ENCODE measurements at regions not wholly inside any gene's neighbourhood (a gene's known extent, or its start where the extent isn't known, plus 50 kb on each side); places are given as distances from the start of the nearest gene placed in this dataset.
"Not testable (repeated sequence)": the region's sequence is repeated elsewhere in the genome, so short reads cannot be mapped to it uniquely, and the experiment has no call there.

- TF ChIP-seq ZNF274 (IDR thresholded peaks at IDR 0.05; ENCODE audit: low read depth, low read length) = no peak
- no peak overlapping the region for H3K4me3 ChIP-seq (ENCODE audit: low read length)
Observed at GRCh38 chr4:43089730-43090129, 197.2 kb downstream of the GRXCR1 start.

- no peak for TF ChIP-seq ZNF274 (IDR thresholded peaks at IDR 0.05; ENCODE audit: low read depth, low read length)
- H3K4me3 ChIP-seq (ENCODE audit: low read length) = no peak overlapping the region
Observed at GRCh38 chr4:43103048-43103447, 210.5 kb downstream of the GRXCR1 start.

- H3K4me3 ChIP-seq (ENCODE audit: low read length) = no peak overlapping the region
- no peak for TF ChIP-seq ZNF274 (IDR thresholded peaks at IDR 0.05; ENCODE audit: low read depth, low read length)
Observed at GRCh38 chr4:43112139-43112538, 219.6 kb downstream of the GRXCR1 start.

GRCh38 chr4:43113196-43113595 is 220.7 kb downstream of the GRXCR1 start:
- TF ChIP-seq ZNF274 (IDR thresholded peaks at IDR 0.05; ENCODE audit: low read depth, low read length) = no peak
- no peak overlapping the region for H3K4me3 ChIP-seq (ENCODE audit: low read length)

- no peak overlapping the region for H3K4me3 ChIP-seq (ENCODE audit: low read length)
- no peak for TF ChIP-seq ZNF274 (IDR thresholded peaks at IDR 0.05; ENCODE audit: low read depth, low read length)
Observed at GRCh38 chr4:43126595-43126994, 234.1 kb downstream of the GRXCR1 start.

- H3K4me3 ChIP-seq (ENCODE audit: low read length) = no peak overlapping the region
- TF ChIP-seq ZNF274 (IDR thresholded peaks at IDR 0.05; ENCODE audit: low read depth, low read length) = no peak
Observed at GRCh38 chr4:43130228-43131021, 237.9 kb downstream of the GRXCR1 start.

- H3K4me3 ChIP-seq (ENCODE audit: low read length) = no peak overlapping the region
- no peak for TF ChIP-seq ZNF274 (IDR thresholded peaks at IDR 0.05; ENCODE audit: low read depth, low read length)
Observed at GRCh38 chr4:43132010-43132582, 239.6 kb downstream of the GRXCR1 start.

- no peak overlapping the region for H3K4me3 ChIP-seq (ENCODE audit: low read length)
- no peak for TF ChIP-seq ZNF274 (IDR thresholded peaks at IDR 0.05; ENCODE audit: low read depth, low read length)
Observed at GRCh38 chr4:43133566-43133965, 241.1 kb downstream of the GRXCR1 start.

GRCh38 chr4:43136752-43137151 is 244.2 kb downstream of the GRXCR1 start:
- TF ChIP-seq ZNF274 (IDR thresholded peaks at IDR 0.05; ENCODE audit: low read depth, low read length) = no peak
- no peak overlapping the region for H3K4me3 ChIP-seq (ENCODE audit: low read length)

GRCh38 chr4:43146198-43146597 is 253.7 kb downstream of the GRXCR1 start:
- no peak for TF ChIP-seq ZNF274 (IDR thresholded peaks at IDR 0.05; ENCODE audit: low read depth, low read length)
- no peak overlapping the region for H3K4me3 ChIP-seq (ENCODE audit: low read length)

GRCh38 chr4:43148481-43148880 is 256.0 kb downstream of the GRXCR1 start:
- H3K4me3 ChIP-seq (ENCODE audit: low read length) = no peak overlapping the region
- TF ChIP-seq ZNF274 (IDR thresholded peaks at IDR 0.05; ENCODE audit: low read depth, low read length) = no peak

- no peak for TF ChIP-seq ZNF274 (IDR thresholded peaks at IDR 0.05; ENCODE audit: low read depth, low read length)
- H3K4me3 ChIP-seq (ENCODE audit: low read length) = no peak overlapping the region
Observed at GRCh38 chr4:43163101-43163792, 270.7 kb downstream of the GRXCR1 start.

GRCh38 chr4:43189741-43190140 is 297.2 kb downstream of the GRXCR1 start:
- no peak overlapping the region for H3K4me3 ChIP-seq (ENCODE audit: low read length)

GRCh38 chr4:43212576-43212975 is 320.1 kb downstream of the GRXCR1 start:
- H3K4me3 ChIP-seq (ENCODE audit: low read length) = not testable (repeated sequence)

More at GRCh38 chr4:43189741-43190140, 297.2 kb downstream of the GRXCR1 start:
- no peak for TF ChIP-seq ZNF274 (IDR thresholded peaks at IDR 0.05; ENCODE audit: low read depth, low read length)

- H3K4me3 ChIP-seq (ENCODE audit: low read length) = no peak overlapping the region
- no peak for TF ChIP-seq ZNF274 (IDR thresholded peaks at IDR 0.05; ENCODE audit: low read depth, low read length)
Observed at GRCh38 chr4:43223820-43224219, 331.3 kb downstream of the GRXCR1 start.
